HG02759 (cell line): ENCODE measurements at regions not wholly inside any gene's neighbourhood (a gene's known extent, or its start where the extent isn't known, plus 50 kb on each side); places are given as distances from the start of the nearest gene placed in this dataset.
"Not testable (repeated sequence)": the region's sequence is repeated elsewhere in the genome, so short reads cannot be mapped to it uniquely, and the experiment has no call there.

Experiments
- ATAC-seq: cut with Tn5 transposase; IDR thresholded peaks from one replicate; pipeline ENCODE4 v1.9.1; 2021; ENCODE audit warnings: mild to moderate bottlenecking, moderate library complexity; ENCODE audit not compliant: unreplicated experiment

DNA sequence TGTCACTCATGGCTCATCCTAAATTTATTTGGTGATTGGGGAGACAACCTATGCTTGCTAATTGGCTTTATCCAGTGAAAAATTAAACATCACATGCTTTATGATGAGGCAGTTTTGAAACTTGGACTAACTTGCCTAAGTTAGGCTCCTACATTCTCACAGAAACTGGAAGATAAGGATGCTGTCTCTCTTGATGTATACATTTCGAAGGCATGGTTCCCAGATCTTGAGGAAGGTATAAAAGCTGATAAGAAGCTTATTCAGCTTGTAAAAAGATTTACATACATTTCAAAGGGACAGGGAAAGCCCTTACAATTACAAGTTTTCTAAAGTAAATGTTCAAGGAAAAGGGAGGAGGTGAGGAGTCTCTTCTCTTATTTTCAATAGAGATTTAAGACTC is 561.7 kb downstream of the IPMK start:
- ATAC-seq, result no peak

DNA sequence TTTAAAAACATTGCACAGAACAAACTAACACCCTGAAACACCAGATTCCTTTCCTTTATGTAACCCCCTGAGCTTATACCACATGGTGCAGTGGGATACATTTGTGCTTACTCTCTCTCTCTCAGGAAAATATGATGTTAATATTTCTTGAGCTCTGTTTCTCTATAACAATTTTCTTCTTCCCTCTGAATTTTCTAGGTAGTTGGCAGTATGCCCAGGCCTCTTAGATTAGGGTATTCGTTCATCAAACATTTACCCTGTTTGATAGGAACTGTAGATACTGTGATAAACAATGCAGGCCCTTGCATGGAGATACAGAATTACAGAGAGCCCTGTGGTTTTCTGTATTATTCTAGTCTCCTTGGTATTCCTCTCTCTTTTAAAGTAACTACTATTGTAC is 567.8 kb downstream of the IPMK start:
- ATAC-seq, result no peak

GRCh38 chr10:57696641-57697040 is 571.1 kb downstream of the IPMK start:
- ATAC-seq, result no peak

DNA sequence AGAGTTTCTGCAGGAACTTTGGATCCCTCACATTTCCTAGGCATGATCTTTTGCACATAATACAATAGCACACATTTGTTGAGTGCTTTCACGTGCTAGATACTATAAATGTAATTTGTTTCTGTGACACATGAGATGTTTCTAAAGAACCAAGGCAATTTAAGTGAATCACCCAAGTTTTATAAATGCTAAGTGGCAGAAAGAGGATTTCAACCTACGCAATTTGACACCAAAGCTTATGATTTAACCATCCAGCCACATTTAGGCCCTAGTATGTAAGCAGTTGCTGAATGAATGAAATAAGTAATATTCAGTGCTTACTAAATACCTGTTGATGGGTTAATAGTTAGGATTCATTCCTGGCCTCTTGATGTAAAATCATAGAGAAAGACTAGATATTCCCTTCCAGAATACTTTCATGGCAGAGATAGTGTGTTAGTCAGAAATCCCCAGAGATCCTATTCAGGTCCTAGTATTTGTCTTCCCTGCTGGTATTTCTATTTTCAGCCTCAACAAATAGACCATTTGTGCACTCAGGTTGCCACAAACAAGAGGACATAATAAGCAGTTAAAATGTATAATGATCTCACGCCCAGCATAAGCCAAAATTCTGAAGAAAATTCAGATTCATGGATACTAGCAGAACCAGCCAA is 572.6 kb downstream of the IPMK start:
- ATAC-seq, result no peak

- no peak for ATAC-seq
These were observed 575.3 kb downstream of the IPMK start for GRCh38 chr10:57692255-57692980.

DNA sequence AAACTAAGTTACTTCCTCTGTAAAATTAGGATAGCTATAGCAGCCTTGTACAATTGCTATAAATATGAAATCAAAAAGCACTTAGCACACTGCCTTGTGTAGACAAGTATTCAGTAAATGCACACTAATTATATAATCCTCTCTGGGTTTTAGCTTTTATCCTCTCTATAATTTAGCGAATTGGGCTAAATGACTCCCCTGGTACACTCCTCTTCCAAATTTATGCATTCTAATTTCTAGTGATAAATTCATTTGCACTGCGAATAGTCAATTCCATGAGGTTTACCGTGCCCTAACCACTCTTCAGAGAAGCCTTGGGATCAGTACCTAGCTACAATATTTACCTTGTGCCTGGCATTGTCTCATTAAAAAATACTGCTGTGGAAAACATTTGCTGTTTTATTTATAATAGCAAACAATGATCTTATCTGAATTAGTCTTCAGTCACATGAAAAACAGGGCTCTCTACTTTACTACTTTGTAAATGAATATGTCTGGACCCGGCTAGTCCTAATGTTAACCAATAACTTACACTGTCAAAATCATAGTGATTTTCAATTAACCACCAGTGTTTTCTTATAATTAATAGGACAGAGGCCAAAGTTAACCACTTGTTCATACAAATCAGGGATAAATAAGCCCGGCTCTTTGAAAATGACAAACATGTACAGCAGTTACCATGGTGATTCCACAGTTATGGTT is 577.9 kb downstream of the IPMK start:
- no peak for ATAC-seq

- ATAC-seq, result no peak
These were observed 587.8 kb downstream of the IPMK start for GRCh38 chr10:57679916-57680315.

DNA sequence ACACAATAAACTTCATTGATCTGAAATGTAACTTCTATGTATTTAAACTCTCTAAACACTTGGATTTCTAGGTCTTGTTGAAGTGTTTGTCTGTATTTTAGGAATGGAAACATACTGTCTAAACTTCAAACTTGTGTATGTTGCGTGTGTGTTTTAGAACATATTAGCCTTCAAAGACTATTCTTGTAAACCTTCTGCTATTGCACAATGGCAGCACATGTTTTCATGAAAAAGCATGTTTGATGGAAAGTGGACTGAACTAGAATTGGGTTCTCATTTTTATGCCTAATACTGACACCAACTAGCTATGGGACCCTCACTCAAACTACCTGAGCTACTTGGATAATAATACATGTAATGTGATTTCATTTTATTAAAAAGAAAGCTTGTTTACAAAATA is 592.6 kb downstream of the IPMK start:
- ATAC-seq, result no peak

GRCh38 chr10:57673446-57673960 is 594.2 kb downstream of the IPMK start:
- no peak for ATAC-seq

GRCh38 chr10:57664815-57665214 is 602.9 kb downstream of the IPMK start:
- ATAC-seq, result no peak

- no peak for ATAC-seq
These were observed 604.3 kb downstream of the IPMK start for GRCh38 chr10:57663401-57663800.

DNA sequence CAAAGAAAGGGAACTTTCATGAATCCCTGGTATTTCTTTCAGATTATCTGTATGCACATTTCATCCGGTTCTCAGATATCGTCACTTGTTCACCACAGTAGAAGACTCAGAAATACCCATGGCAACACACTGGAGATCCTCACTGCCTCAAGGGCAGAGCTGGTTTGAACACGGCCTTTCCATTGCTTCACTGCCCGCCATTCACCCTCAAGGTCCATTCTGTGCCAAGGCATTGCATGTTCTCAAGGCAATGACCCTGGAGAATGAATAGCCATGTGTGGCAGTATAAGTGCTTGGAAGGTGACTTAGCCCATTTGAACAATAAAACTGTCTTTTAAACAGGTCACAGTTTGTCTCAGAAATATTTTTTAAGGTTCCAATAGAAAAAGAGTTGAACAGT is 606.5 kb downstream of the IPMK start:
- no peak for ATAC-seq

- ATAC-seq, result peak; percentile 98
These were observed 610.4 kb downstream of the IPMK start for GRCh38 chr10:57657164-57657765.

- no peak for ATAC-seq
These were observed 612.8 kb downstream of the IPMK start for GRCh38 chr10:57654856-57655255.

- ATAC-seq, result not testable (repeated sequence)
These were observed 622.6 kb downstream of the IPMK start for GRCh38 chr10:57645108-57645507.

DNA sequence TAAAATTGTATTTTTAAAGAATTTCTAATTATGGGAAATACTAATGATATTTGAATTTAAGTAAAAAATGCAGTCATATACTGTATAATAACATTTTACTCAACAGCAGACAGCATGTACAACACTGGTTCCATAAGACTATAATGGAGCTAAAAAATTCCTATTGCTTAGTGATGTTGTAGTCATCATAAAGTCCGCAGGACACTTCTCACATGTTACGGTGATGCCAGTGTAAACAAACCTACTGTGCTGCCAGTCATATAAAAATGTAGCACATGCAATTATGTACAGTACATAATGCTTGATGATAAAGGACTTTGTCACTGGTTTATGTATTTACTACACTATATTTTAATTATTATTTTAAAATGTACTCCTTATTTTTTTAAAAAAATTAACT is 629.3 kb downstream of the IPMK start:
- no peak for ATAC-seq

GRCh38 chr10:57628592-57629284 is 639.0 kb downstream of the IPMK start:
- peak; percentile 82 for ATAC-seq

DNA sequence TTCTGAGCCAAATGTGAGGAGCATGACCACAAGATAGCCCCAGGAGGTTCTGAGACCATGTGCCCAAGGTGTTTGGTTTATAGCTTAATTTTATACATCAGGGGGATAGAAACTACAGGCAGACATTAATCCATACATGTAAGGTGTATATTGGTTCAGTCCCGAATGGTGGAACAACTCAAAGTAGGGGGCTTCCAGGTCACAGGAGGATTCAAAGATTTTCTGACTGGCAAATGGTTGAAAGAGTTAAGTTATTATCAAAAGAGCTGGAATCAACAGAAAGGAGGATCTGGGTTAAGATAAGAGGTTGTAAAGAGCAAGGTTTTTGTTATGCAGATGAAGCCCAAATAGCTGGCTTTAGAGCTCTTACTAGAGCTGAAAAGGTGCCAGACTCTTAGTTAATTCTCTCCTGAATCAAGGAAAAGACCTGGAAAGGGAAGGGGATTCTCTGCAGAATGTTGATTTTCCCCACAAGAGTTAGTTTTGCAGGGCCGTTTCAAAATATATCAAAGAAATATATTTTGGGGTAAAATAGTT is 640.0 kb downstream of the IPMK start:
- ATAC-seq, result no peak

DNA sequence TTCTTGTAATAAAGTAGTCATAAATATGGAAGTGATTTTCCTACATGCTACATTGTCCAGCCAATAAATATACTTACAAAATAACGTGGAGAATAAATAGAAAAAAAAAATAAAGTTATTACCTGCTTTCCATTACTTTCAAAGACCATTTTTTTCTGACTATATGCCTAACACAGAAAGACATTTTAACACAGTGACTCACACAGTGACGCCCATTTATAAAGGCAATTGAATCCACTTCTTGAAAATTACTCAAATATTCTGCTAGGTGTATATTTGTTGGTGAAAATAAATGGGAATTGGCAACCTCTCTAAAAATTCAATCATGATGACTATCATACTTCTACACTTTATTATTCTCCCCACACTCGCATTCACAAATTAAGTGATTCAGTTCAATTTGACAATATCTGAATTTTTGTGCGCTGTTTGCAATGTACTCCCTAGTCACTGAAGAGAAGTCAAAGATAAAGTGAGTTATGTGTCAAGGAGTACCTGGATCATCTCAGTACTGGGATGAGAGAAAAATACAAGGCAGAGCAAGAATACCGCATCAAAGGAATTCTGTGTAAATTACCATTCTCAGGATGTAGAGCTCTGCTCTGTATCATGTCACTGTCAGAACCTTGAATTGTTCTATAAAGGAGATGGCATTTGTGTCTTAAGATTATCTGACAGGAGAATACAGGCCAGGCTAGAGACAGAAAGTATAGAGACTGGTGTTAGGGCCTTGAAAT is 642.7 kb downstream of the IPMK start:
- no peak for ATAC-seq

GRCh38 chr10:57624066-57624465 is 643.6 kb downstream of the IPMK start:
- no peak for ATAC-seq
